Ovary (tissue), 3 donors: ENCODE measurements at regions not wholly inside any gene's neighbourhood (a gene's known extent, or its start where the extent isn't known, plus 50 kb on each side); places are given as distances from the start of the nearest gene placed in this dataset.

ENCODE experiments used
- CTCF ChIP-seq, 3 donors: fragments of 450-650 bp in 2 of 3; fragments of 200-600 bp in 1 of 3; IDR thresholded peaks; one replicate each; pipeline versions ENCODE4 v1.5.1 to v1.8.0; 2016 to 2022; ENCODE audit warnings: antibody characterized with exemption in 3 of 3, mild to moderate bottlenecking in 1 of 3
- EP300 ChIP-seq: sonication (generic); formaldehyde crosslinking; IDR thresholded peaks from one replicate; pipeline ENCODE4 v1.6.1; 2017; ENCODE audit warnings: antibody characterized with exemption
- POLR2A ChIP-seq: fragments of 450-650 bp; IDR thresholded peaks from one replicate; pipeline ENCODE4 v1.6.1; 2017; ENCODE audit warnings: antibody characterized with exemption, mild to moderate bottlenecking, moderate library complexity
- donor health status: DM: no; HTN: no; CAD: no.

GRCh38 chr2:191626497-191627151 lies 51.3 kb upstream of the NABP1 start:
- TF ChIP-seq CTCF (IDR thresholded peaks at IDR 0.05), result no peak
- no peak for TF ChIP-seq EP300
- TF ChIP-seq POLR2A, result no peak
